ENCODE measurements at regions not wholly inside any gene's neighbourhood (a gene's known extent, or its start where the extent isn't known, plus 50 kb on each side); places are given as distances from the start of the nearest gene placed in this dataset.

GRCh38 chr7:68393051-68393450 lies 1205.2 kb upstream of the AUTS2 start:
- Histone ChIP-seq H3K27ac (no peak overlapping the region), H2AFZ (no peak overlapping the region), H3K79me2 (no peaks in the 10 kb centered on the region), H3K9me3 (ENCODE audit: control insufficient read depth, low read length) (no peaks in the 10 kb centered on the region), H3K4me2 (ENCODE audit: low read length) (no peak overlapping the region), H3K27me3 (ENCODE audit: control insufficient read depth, insufficient read depth, low read length) (no peaks in the 10 kb centered on the region), H3K4me1 (no peaks in the 10 kb centered on the region), H3K4me3 (ENCODE audit: low read depth, low read length) (no peak overlapping the region), H3K9ac (no peak overlapping the region), H3K36me3 (ENCODE audit: control insufficient read depth, insufficient read depth, low read length) (no peaks in the 10 kb centered on the region)
- no peak for TF ChIP-seq CTCF (IDR thresholded peaks at IDR 0.05)

- Histone ChIP-seq H3K4me3 (ENCODE audit: low read depth, low read length) (no peak overlapping the region), H3K36me3 (ENCODE audit: control insufficient read depth, insufficient read depth, low read length) (no peaks in the 10 kb centered on the region), H3K9ac (no peak overlapping the region), H3K27me3 (ENCODE audit: control insufficient read depth, insufficient read depth, low read length) (no peaks in the 10 kb centered on the region), H3K27ac (no peak overlapping the region), H3K79me2 (no peaks in the 10 kb centered on the region), H2AFZ (no peak overlapping the region), H3K9me3 (ENCODE audit: control insufficient read depth, low read length) (no peaks in the 10 kb centered on the region), H3K4me1 (no peaks in the 10 kb centered on the region), H3K4me2 (ENCODE audit: low read length) (no peak overlapping the region)
- TF ChIP-seq CTCF (IDR thresholded peaks at IDR 0.05) = no peak
These were observed 1204.1 kb upstream of the AUTS2 start for GRCh38 chr7:68394131-68394530.

GRCh38 chr7:68399991-68400590 lies 1198.2 kb upstream of the AUTS2 start:
- Histone ChIP-seq H3K4me1 (no peaks in the 10 kb centered on the region), H3K9ac (no peak overlapping the region), H3K9me3 (ENCODE audit: control insufficient read depth, low read length) (no peaks in the 10 kb centered on the region), H3K79me2 (no peaks in the 10 kb centered on the region), H2AFZ (no peak overlapping the region), H3K4me2 (ENCODE audit: low read length) (no peak overlapping the region), H3K36me3 (ENCODE audit: control insufficient read depth, insufficient read depth, low read length) (no peaks in the 10 kb centered on the region), H3K27ac (no peak overlapping the region), H3K4me3 (ENCODE audit: low read depth, low read length) (no peak overlapping the region), H3K27me3 (ENCODE audit: control insufficient read depth, insufficient read depth, low read length) (no peaks in the 10 kb centered on the region)
- TF ChIP-seq CTCF (IDR thresholded peaks at IDR 0.05) = no peak

- Histone ChIP-seq H3K4me1 (no peaks in the 10 kb centered on the region), H3K9ac (no peak overlapping the region), H3K4me3 (ENCODE audit: low read depth, low read length) (no peak overlapping the region), H3K27me3 (ENCODE audit: control insufficient read depth, insufficient read depth, low read length) (no peaks in the 10 kb centered on the region), H3K36me3 (ENCODE audit: control insufficient read depth, insufficient read depth, low read length) (no peaks in the 10 kb centered on the region), H2AFZ (no peak overlapping the region), H3K27ac (no peak overlapping the region), H3K9me3 (ENCODE audit: control insufficient read depth, low read length) (no peaks in the 10 kb centered on the region), H3K4me2 (ENCODE audit: low read length) (no peak overlapping the region), H3K79me2 (no peaks in the 10 kb centered on the region)
- no peak for TF ChIP-seq CTCF (IDR thresholded peaks at IDR 0.05)
These were observed 1197.5 kb upstream of the AUTS2 start for GRCh38 chr7:68400783-68401182.

GRCh38 chr7:68401313-68401712 lies 1197.0 kb upstream of the AUTS2 start:
- H3K9me3 ChIP-seq (ENCODE audit: control insufficient read depth, low read length) = no peaks in the 10 kb centered on the region
- no peak for TF ChIP-seq CTCF (IDR thresholded peaks at IDR 0.05)

More at GRCh38 chr7:68401313-68401712, 1197.0 kb upstream of the AUTS2 start:
- no peak overlapping the region for H3K4me2 ChIP-seq (ENCODE audit: low read length)
- no peak overlapping the region for H3K9ac ChIP-seq
- H3K27me3 ChIP-seq (ENCODE audit: control insufficient read depth, insufficient read depth, low read length) = no peaks in the 10 kb centered on the region
- no peak overlapping the region for H2AFZ ChIP-seq
- H3K36me3 ChIP-seq (ENCODE audit: control insufficient read depth, insufficient read depth, low read length) = no peaks in the 10 kb centered on the region
- no peaks in the 10 kb centered on the region for H3K4me1 ChIP-seq
- no peaks in the 10 kb centered on the region for H3K79me2 ChIP-seq
- H3K27ac ChIP-seq = no peak overlapping the region
- no peak overlapping the region for H3K4me3 ChIP-seq (ENCODE audit: low read depth, low read length)
